NOMO-1 treated with DMSO at 0.1 percent for 48 hours (cell line): ENCODE measurements at regions not wholly inside any gene's neighbourhood (a gene's known extent, or its start where the extent isn't known, plus 50 kb on each side); places are given as distances from the start of the nearest gene placed in this dataset.
"Not testable (repeated sequence)": the region's sequence is repeated elsewhere in the genome, so short reads cannot be mapped to it uniquely, and the experiment has no call there.

ENCODE experiments used
- DNase-seq: peaks from one replicate; lab custom pipeline; 2025; ENCODE audit not compliant: unreplicated experiment; lab: John Stamatoyannopoulos, UW

DNA sequence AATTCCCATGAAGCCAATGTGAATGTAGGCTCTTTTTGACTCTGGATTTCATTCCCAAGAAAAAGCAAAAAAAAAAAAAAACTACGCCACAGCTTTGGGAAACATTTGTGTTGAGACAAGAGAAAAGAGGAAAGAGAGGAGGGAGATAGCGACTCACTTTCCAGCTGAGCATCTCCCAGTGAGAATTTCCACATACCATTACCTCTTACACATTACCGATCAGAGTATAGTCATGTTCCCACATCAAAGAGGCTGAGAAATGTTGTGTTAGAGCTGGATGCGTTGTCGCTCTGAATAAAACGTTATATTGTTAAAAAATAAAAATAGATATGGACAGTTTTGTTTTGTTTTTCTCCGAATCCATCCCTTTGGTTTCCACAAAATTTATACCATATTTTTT, 1019.3 kb upstream of the ADGRB3 start:
- DNase-seq = no peak

DNA sequence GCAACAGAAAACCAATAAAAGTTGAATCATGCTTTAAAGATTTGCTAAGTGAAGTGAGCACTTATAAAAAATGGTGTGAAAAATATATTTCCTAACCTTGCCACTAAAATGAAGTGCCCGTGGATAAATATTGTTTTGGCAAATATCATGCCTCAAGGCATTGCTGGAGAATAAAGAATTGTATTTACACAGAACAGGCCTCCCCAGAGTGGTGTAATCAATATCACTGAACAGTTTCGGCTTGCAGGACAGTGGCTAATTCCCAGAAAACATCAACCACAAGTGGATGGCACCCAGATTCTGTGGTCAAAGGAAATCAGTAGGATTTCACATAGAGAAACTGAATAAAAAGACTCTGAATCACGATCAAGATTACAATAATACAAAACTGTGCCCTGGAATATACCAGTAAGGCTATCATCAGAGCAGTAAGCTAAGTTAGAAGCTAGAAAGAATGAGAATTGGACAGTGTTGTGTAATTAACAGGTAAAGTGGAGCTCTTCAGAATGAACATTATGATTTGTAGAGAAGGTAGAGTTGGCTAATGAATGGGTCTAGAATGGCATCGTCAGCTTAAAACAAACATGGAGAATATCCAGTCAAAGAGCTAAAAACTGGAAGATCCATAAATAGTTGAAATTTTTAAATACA, 1026.9 kb upstream of the ADGRB3 start:
- DNase-seq = no peak

DNA sequence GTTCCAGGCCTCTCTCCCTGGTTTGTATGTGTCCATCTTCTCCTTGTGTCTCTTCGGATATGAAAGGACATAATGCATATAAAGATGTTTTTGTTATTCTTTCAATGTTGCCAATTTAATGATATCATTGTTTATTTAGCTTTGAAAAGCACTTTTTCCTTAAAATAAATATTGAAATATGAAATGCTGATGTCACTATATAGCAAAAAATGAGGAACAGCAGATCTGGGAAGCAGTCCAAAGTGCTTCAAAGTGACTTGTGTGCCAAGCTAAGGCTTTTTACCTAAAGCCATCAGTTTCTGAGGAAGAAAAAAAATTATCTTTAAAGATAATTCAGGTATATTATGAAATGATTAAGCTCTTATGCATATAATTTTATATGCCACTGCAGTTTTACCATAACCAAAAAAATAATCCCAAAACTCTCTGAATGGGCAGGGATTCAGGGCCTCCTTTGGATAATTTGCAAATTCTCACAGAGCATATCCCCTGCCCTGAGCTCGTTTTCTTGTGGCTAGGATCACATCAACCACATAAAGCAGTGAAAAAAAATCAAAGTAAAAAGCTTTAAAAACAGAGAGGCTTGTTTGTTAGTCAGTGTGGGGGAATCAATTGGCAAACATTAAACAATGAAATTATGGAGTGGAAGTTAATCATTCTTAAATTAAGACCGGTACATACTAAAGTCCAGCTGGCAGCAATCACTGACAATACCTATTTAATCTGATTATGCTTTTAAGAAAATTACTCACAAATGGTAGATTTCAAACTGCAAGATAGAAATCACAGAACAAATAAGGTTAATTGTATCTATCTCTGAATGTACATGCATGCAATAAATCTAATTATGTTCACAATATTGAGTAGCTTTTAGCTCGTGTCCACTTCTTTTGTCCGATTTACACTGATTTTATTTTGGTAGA, 1027.9 kb upstream of the ADGRB3 start:
- no peak for DNase-seq

DNA sequence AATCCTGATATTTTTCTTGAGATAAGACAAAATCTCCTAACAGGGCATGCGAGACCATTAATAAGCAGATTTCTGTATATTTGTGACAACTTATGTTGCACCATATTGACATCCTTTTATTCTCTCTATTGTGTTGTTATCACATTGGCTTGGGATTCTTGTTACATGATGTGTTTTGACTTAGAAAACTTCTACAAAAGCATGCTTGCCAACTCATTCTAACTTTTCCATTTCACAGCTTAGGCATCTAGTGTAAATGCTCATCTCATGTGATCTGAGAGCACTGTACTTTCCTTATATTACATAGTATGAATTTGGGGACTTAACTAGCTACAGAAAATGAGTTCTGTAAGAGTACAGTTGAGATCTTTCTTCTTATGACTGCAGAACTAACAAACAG, 1040.7 kb upstream of the ADGRB3 start:
- no peak for DNase-seq

DNA sequence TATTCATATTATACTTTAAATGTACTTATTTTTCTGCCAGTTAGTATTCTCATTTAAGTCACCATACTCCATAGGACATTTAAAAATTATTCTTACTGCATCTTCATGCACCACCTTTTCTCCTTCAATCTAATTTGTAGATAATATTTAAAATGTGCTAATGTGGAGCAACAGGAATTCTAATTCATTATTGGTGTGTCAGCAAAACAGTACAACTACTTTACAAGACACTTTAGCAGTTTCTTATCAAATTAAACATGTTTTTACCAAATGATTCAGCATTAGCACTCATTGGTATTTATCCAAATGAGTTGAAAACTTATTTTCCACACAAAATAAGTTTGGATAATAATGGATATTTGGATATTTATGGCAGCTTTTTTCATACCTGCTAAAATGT, 1041.8 kb upstream of the ADGRB3 start:
- DNase-seq = no peak

DNA sequence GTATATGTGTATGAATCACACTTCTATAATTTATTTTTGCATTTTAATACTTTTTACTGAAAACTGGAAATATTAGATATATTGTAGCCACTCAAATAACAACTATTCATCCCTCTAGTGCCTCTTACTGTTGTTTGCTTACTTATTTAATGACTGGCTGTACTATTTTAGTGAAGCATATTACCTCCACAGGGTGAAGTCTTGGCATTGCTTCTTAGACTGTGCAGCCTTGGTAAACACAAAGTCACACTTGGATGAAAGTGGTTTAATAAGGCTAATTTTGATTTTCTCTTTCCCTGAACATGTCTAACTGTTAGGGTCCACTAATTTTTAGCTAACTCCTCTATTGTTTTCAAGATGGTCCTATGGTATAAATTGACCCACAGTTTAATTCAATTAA, 1043.2 kb upstream of the ADGRB3 start:
- DNase-seq = no peak

DNA sequence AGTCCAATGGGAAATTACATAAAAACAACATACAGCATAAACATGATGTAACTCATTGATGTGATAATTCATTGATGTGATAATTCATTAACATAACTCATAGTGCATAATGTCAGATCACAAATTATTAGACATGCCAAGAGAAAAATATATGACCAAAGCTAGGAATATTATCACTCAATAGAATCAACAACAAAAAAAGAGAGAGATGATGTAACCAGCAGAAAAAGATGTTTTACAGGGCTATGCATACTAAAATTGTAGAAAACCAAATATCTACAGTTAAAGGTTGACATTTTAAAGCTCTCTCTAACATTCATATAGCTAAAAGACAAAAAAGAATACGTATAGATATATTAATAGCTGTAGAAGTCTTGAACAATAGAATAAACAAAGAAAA, 1067.2 kb upstream of the ADGRB3 start:
- no peak for DNase-seq

DNA sequence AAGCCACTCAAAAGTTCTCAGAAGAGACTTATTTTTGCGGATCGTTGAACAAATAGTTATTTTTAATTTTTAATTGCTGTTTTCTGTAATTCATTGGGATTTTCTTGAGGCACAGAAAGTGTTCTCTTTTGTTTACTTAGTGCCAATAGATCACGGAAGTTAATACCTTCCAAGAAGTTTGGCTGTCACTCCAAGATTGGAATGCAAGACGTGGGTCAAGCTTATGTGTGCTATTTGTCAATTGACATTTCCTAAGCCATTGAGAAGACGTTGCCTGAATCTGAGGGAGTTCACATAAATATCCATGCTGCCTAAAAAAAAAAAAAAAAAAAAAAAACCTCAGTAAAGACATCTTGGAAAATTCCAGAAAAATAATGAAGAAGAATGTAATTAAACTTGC, 1071.4 kb upstream of the ADGRB3 start:
- no peak for DNase-seq

DNA sequence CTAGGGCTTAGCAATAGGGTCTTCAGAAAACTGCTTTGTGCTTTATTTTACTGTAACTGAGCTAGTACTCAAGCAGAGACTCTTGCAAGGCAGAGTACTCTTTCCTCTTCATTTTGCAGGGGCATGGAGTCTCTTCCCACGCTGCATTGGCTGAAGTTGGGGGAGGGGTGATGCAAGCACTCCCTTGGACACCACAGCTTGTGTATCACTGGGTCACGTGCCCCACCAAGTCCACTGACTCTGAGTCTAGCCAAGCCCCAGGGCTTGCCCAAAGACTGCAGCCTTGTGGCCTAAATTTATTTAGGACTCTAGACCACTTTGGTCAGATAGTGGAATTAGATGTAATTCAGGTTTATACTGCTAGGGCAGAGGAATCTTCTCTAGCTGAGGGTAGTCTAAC, 1075.0 kb upstream of the ADGRB3 start:
- DNase-seq = no peak

DNA sequence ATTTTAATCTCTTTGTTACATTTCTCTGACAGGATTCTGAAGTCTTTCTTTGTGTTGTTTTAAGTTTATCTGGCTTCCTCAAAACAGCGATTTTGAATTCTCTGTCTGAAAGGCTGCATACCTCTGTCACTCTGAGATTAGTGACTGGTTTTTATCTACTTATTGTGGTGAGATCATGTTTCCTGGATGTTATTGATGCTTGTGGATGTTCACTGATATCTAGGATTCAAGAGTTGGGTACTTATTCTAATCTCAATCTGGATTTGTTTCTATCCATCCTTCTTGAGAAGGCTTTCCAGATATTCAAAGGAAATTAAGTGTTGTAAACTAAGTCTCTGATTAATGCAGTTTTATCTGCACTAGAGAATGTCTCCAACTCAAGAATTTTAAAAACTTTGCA, 1076.1 kb upstream of the ADGRB3 start:
- no peak for DNase-seq

DNA sequence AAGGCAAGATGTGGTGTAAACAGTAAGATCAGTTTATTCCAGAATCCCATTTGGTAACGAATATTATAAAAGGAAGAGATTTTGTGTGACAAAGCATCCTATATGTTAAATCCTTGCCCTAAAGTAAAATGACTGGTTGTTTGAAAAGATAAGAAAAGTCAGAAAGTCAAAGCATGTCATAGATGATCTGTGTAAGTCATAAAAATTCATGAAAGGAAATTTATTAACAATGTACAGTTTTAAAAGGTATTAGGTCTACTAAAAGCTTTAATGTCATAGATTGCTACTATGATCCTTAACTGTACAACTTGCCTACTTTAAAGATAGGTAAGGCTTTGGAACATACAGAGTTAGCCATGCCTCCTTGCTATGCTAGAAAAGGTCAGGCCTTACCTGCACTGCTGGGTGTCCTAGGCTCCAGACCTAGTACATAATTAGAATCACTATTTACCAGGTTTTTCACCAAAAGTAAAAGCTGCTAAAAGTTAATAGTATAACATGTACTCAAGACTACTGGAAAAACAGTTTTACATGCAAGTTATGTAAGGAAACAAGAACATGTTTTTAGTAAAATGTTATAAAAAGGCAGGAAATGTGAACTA, 1090.1 kb upstream of the ADGRB3 start:
- DNase-seq = no peak

DNA sequence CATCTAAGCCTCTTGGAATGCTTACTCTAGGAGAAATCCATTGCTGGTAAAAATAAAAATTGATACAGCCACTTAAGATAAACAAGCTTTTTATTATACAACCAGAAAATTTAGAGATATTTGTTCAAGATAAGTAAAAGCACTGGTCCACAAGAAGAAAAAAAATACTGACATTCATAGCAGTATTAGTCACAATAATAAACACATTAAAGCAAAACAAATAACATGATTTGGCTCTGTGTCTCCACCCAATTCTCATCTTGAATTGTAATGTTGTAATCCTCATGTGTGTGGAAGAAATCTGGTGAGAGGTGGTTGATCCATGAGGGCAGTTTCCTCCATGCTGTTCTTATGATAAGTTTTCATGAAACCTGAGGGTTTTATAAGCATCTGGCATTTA, 1093.5 kb upstream of the ADGRB3 start:
- no peak for DNase-seq

DNA sequence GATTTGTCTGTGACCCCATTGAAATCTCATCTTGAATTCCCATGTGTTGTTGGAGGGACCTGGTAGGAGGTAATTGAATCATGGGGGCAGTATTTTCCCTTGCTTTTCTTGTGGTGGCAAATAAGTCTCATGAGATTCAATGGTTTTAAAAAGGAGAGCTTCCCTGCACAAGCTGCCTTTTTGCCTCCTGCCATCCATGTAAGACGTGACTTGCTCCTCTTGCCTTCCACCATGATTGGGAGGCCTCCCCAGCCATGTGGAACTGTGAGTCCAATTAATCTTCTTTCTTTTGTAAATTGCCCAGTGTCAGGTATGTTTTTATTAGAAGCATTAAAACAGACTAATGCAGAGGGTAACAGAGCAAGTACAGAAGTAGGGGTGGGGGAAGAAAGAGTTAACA, 1097.0 kb upstream of the ADGRB3 start:
- DNase-seq = no peak

DNA sequence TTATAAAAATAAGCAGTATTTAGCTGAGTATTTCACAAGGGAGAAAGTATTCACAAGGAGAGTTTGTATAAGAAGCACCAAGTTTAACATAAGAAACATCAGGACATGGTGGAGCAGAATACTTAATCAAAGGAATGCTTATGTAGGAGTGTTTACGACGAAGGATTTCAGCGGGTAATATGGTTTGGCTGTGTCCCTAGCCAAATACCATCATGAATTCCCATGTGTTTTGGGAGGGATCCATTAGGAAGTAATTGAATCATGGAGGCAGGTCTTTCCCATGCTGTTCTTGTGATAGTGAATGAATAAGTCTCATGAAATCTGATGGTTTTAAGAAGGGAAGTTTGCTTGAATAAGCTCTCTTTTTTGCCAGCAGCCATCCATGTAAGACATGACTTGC, 1099.1 kb upstream of the ADGRB3 start:
- no peak for DNase-seq

DNA sequence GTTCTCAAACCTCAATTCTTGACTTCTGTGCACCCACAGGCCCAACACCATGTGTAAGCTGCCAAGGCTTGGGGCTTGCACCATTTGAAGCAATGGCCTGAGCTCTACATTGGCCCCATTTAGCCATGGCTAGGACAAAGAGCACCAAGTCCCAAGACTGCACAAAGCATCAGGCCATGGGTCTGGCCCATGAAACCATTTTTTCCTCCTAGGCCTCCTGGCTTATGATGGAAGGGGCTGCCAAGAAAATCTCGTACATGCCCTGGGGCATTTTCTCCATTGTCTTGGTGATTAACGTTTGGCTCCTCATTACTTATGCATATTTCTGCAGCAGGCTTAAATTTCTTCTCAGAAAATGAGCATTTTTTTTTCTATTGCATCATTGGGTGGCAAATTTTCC, 1128.7 kb upstream of the ADGRB3 start:
- DNase-seq = no peak

DNA sequence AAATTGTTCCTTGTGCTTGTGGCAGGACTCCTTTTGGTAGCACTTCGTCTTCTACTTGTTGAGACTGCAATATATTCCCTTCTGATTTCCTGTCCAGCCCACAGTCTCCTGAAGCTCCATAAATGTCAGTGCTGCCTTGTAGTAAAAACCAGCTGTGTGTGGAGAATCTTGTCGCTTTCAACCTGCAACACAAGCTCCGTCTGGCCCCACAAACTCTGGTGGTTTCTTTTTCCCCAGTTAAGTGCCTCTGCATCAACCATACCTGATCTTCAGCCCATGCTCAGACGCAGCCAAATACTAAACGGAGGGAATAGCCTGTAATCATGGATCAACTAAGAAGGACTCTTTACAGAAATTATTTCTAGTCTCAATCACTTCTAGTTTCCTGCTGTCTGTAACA, 1133.3 kb upstream of the ADGRB3 start:
- DNase-seq = no peak

DNA sequence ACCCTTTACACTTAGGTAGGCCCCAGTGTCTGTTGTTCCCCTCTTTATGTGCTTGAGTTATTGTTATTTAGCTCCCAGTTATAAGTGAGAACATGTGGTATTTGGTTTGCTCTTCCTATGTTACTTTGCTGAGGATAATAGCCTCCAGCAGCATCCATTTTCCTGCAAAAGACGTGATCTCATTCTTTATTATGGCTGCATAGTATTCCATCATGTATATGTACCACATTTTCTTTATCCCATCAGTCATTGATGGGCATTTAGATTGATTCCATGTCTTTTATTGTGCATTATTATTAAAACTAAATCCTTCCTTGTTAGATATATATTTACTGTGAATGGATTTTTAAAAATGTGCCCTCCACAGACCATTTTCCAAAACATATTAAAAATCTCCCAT, 1137.3 kb upstream of the ADGRB3 start:
- no peak for DNase-seq

DNA sequence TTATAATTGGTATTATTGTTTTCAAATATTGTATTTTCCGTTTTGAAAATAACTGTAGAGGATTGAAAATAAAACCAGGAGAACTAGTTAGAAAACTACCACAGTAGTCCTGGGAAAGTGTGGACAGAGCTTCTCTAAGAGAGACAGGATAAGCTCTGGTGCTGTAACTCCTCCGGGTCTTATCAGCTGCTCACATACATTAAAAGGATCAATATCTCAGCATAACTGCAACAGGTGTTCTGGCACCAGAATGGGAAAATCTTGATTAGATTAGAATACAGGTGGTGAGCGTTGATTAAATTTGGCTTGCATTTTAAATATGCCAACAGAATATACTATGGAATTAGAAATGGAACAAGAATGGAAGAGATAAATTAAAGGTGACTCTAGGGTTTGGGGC, 1138.9 kb upstream of the ADGRB3 start:
- no peak for DNase-seq

DNA sequence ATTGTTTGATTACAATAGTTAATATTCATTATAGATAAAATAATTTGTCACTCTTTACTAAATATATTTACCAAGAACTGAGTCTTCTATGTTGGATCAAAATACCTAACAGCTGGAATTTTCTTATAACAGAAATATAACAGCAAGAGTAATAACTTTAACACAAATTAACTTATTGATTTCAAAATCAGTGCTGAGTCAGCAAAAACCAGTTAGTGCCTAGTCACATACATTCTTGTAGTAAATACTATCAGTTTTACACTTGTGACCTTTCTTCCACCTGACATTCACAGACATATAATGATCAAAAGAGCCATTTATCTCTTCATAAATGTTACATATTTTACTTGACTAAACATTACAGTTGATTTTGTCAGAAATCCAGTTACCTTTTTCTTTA, 1141.4 kb upstream of the ADGRB3 start:
- no peak for DNase-seq

DNA sequence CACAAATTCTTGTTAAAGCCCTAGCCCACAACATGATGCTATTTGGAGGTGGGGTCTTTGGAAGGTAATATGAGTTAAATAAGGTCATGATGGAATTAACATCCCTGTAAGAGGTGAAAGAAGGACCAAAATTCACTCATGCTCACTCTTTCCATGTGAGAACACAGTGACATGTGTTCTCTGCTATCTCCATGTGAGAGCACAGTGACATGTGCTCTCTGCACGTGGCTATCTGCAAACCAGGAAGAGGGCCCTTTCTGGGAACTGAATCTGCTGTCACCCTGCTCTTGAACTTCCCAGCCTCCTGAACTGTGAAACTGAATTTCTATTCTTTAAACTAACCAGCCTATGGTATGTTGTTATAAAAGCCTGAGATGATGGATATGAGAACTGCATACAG, 1159.4 kb upstream of the ADGRB3 start:
- DNase-seq = no peak

DNA sequence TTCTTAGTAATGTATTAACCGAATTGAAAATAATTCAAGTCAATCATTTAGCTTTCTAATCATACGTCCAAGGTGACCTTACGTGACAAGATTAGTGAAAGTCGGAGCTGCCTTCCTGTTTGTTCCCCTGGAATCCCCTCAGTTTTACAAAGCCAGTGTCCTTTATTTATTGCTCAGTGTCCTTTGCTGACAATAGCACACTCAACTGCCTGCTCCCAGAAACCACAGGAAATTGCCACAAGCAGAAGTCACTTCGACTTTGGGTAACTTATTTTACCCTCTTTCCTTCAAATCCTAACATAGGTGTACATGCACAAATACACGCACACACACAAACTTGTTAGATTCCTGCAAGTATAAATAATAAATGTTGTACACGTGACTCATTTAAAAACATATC, 1167.7 kb upstream of the ADGRB3 start:
- peak; percentile 65 for DNase-seq

DNA sequence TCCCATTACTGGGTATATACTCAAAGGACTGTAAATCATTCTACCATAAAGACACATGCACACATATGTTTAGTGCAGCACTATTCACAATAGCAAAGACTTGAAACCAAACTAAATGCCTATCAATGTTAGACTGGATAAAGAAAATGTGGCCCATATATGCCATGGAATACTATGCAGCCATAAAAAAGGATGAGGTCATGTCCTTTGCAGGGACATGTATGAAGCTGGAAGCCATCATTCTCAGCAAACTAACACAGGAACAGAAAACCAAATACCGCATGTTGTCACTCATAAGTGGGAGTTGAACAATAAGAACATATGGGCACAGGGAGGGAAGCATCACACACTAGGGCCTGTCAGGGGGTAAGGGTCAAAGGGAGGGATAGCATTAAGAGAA, 1172.4 kb upstream of the ADGRB3 start:
- DNase-seq = not testable (repeated sequence)
